Transverse colon (tissue), 4 donors: ENCODE measurements at regions not wholly inside any gene's neighbourhood (a gene's known extent, or its start where the extent isn't known, plus 50 kb on each side); places are given as distances from the start of the nearest gene placed in this dataset.

Source experiments
- DNase-seq: peaks from one replicate; pipeline ENCODE4 v3.0.0-alpha.2; 2019
- H3K27ac ChIP-seq, 4 donors: fragments of 200-600 bp; sonication (generic); 2 replicates each; pipeline ENCODE4 v1.5.1; 2016 to 2018; ENCODE audit warnings: inconsistent platforms in 4 of 4
- H3K27me3 ChIP-seq: fragments of 200-600 bp; sonication (generic); 2 replicates; pipeline ENCODE4 v1.5.1; 2017; ENCODE audit warnings: inconsistent platforms
- H3K36me3 ChIP-seq, 4 donors: fragments of 200-600 bp; sonication (generic); 2 replicates each; pipeline ENCODE4 v1.5.1; 2017 to 2019; ENCODE audit warnings: inconsistent platforms in 4 of 4
- H3K4me1 ChIP-seq, 4 donors: fragments of 200-600 bp; sonication (generic); 2 replicates each; pipeline ENCODE4 v1.5.1; 2017 to 2020; ENCODE audit warnings: inconsistent platforms in 4 of 4
- H3K4me3 ChIP-seq, 4 donors: fragments of 200-600 bp; sonication (generic); 1 replicate in 1 of 4; 2 replicates in 3 of 4; pipeline versions ENCODE4 v1.5.1 to v1.6.1; 2017 to 2019; ENCODE audit warnings: inconsistent platforms in 4 of 4
- H3K9me3 ChIP-seq, 2 donors: fragments of 200-600 bp; sonication (generic); 2 replicates each; pipeline ENCODE4 v1.5.1; 2017 to 2019; ENCODE audit warnings: inconsistent platforms in 2 of 2
- CTCF ChIP-seq, 5 experiments: fragments of 200-600 bp in 3 of 5; fragments of 450-650 bp in 2 of 5; sonication (generic) in 3 of 5; IDR thresholded peaks; 1 replicate in 2 of 5; 2 replicates in 3 of 5; pipeline ENCODE4 v1.5.1; 2016 to 2017; ENCODE audit warnings: antibody characterized with exemption in 5 of 5, inconsistent platforms in 3 of 5, mild to moderate bottlenecking in 2 of 5, moderate library complexity in 1 of 5
- EP300 ChIP-seq: sonication (generic); formaldehyde crosslinking; IDR thresholded peaks from one replicate; pipeline ENCODE4 v1.6.1; 2017; ENCODE audit warnings: antibody characterized with exemption, low read depth
- POLR2A ChIP-seq: fragments of 450-650 bp; IDR thresholded peaks from one replicate; pipeline ENCODE4 v1.6.1; 2016; ENCODE audit warnings: antibody characterized with exemption, mild to moderate bottlenecking, moderate library complexity
- POLR2AphosphoS5 ChIP-seq, 3 donors: sonication (generic); formaldehyde crosslinking; IDR thresholded peaks; one replicate each; pipeline ENCODE4 v1.6.1; 2016; ENCODE audit warnings: antibody characterized with exemption in 3 of 3
- whole genome bisulfite sequencing, 2 donors: methylation state at CpG; one replicate each; pipeline ENCODE4 v1.1.5; 2018; ENCODE audit warnings: low coverage in 1 of 2; 5-methylcytosine and 5-hydroxymethylcytosine counted together
- in situ Hi-C, 4 donors: fragments of 200-750 bp; cut with MboI; loops; one replicate each; pipeline versions ENCODE4 v1.15.0 to v1.15.1; 2017; ENCODE audit warnings: low sequenced_read_pairs in 3 of 4, low pct_ligation_motif_present in 1 of 4, low pct_unique_long_range_greater_than_20kb in 1 of 4
- intact Hi-C: fragments of 100-400 bp; cut with DNase I; formaldehyde crosslinking; loops from one replicate; pipeline ENCODE4 v1.15.1; 2023; ENCODE audit warnings: low total_unique reads

- Histone ChIP-seq H3K27me3 (no peaks in the 10 kb centered on the region), H3K36me3 (no peaks in the 10 kb centered on the region), H3K4me3 (no peak overlapping the region), H3K27ac (no peak overlapping the region), H3K9me3 (no peaks in the 10 kb centered on the region), H3K4me1 (no peaks in the 10 kb centered on the region)
- no peak for DNase-seq
- no peak for TF ChIP-seq EP300
- no peak for TF ChIP-seq CTCF (IDR thresholded peaks at IDR 0.05)
- 64% methylated on average over 4 of the region's 4 CpGs; no CpG with 5 or more reads in 1 of the 2 donors for WGBS, 2 donors
- in situ Hi-C loops (no loop called here), intact Hi-C loops (no loop called here)
These were observed 158.2 kb upstream of the IL12B start for GRCh38 chr5:159488516-159488915.

GRCh38 chr5:159489779-159490178 is 159.5 kb upstream of the IL12B start:
- in situ Hi-C loops: no loop called here
- H3K36me3 ChIP-seq: no peaks in the 10 kb centered on the region
- H3K27ac ChIP-seq: no peak overlapping the region
- WGBS, 2 donors: 81% methylated on average over 1 of the region's 1 CpG; no CpG with 5 or more reads in 1 of the 2 donors
- H3K9me3 ChIP-seq: no peaks in the 10 kb centered on the region
- no peaks in the 10 kb centered on the region for H3K27me3 ChIP-seq
- TF ChIP-seq POLR2AphosphoS5 (IDR thresholded peaks at IDR 0.05) (no peak), EP300 (no peak), POLR2A (no peak), CTCF (IDR thresholded peaks at IDR 0.05) (no peak)
- no peak overlapping the region for H3K4me3 ChIP-seq
- DNase-seq: no peak
- intact Hi-C loops: no loop called here
- H3K4me1 ChIP-seq: no peaks in the 10 kb centered on the region

- no peak overlapping the region for H3K4me3 ChIP-seq
- in situ Hi-C loops: no loop called here
- DNase-seq: no peak
- intact Hi-C loops: no loop called here
- no peak overlapping the region for H3K27ac ChIP-seq
- 78 to 92% methylated on average over 1 to 2 of the region's 2 CpGs for WGBS, 2 donors
- H3K4me1 ChIP-seq: no peaks in the 10 kb centered on the region
- no peaks in the 10 kb centered on the region for H3K9me3 ChIP-seq
- no peaks in the 10 kb centered on the region for H3K27me3 ChIP-seq
- H3K36me3 ChIP-seq: no peaks in the 10 kb centered on the region
- TF ChIP-seq EP300: no peak
- TF ChIP-seq POLR2AphosphoS5 (IDR thresholded peaks at IDR 0.05): no peak
- TF ChIP-seq POLR2A: no peak
- no peak for TF ChIP-seq CTCF (IDR thresholded peaks at IDR 0.05)
These were observed 160.2 kb upstream of the IL12B start for GRCh38 chr5:159490507-159490906.

GRCh38 chr5:159493696-159494095 is 163.4 kb upstream of the IL12B start:
- no peak for DNase-seq
- in situ Hi-C loops (no loop called here), intact Hi-C loops (no loop called here)
- TF ChIP-seq POLR2A: no peak
- TF ChIP-seq CTCF (IDR thresholded peaks at IDR 0.05): no peak
- no peak for TF ChIP-seq EP300
- TF ChIP-seq POLR2AphosphoS5 (IDR thresholded peaks at IDR 0.05): no peak
- Histone ChIP-seq H3K4me1 (no peaks in the 10 kb centered on the region), H3K9me3 (no peaks in the 10 kb centered on the region), H3K27me3 (no peaks in the 10 kb centered on the region), H3K36me3 (no peaks in the 10 kb centered on the region), H3K4me3 (no peak overlapping the region), H3K27ac (no peak overlapping the region)
